Caco-2 (cell line): ENCODE measurements at regions not wholly inside any gene's neighbourhood (a gene's known extent, or its start where the extent isn't known, plus 50 kb on each side); places are given as distances from the start of the nearest gene placed in this dataset.

Source experiments
- BruUV-seq: library from RNA; stranded (reverse); fragments of 400-500 nt; replicated peaks from 2 replicates; lab custom pipeline; 2021; lab: Mats Ljungman, UMichigan
- CTCF ChIA-PET: fragments of 300-600 bp; sonication (Branson Sonifier 250); formaldehyde crosslinking; loops from one replicate; lab custom pipeline; 2022; ENCODE audit warnings: antibody characterized with exemption; lab: Charles Lee
- POLR2A ChIA-PET: fragments of 300-600 bp; sonication (Branson Sonifier 250); formaldehyde crosslinking; loops from one replicate; lab custom pipeline; 2022; ENCODE audit warnings: antibody characterized with exemption; lab: Charles Lee
- DNase-seq, 2 experiments: peaks; one replicate each; pipeline versions ENCODE4 v3.0.0 to v3.0.0-alpha.2; 2020 to 2022
- H3K27me3 ChIP-seq: replicated peaks from 2 replicates; pipeline ENCODE4 v1.6.0; 2011; ENCODE audit warnings: low read length; ENCODE audit not compliant: control insufficient read depth, insufficient read depth
- H3K36me3 ChIP-seq: 2 replicates; pipeline ENCODE4 v1.5.1; 2011; ENCODE audit warnings: low read length; ENCODE audit not compliant: control insufficient read depth, insufficient read depth
- H3K4me1 ChIP-seq: fragments of 250-450 bp; sonication (Bioruptor Pico); 2 replicates; pipeline ENCODE4 v1.5.1; 2020; ENCODE audit warnings: mild to moderate bottlenecking
- H3K4me3 ChIP-seq: 2 replicates; pipeline ENCODE4 v1.5.1; 2011; ENCODE audit warnings: low read depth, mild to moderate bottlenecking, control low read depth, low read length
- H3K9me3 ChIP-seq: fragments of 250-450 bp; sonication (Bioruptor Pico); 2 replicates; pipeline ENCODE4 v1.5.1; 2020; ENCODE audit warnings: mild to moderate bottlenecking, moderate library complexity
- H3K27ac Mint-ChIP-seq: one replicate; pipeline ENCODE4 v1.8.0; 2022; ENCODE audit warnings: mixed read lengths; ENCODE audit not compliant: unreplicated experiment
- H3K27me3 Mint-ChIP-seq: one replicate; pipeline ENCODE4 v1.8.0; 2022; ENCODE audit warnings: mixed read lengths; ENCODE audit not compliant: insufficient read depth, unreplicated experiment
- H3K36me3 Mint-ChIP-seq: one replicate; pipeline ENCODE4 v1.8.0; 2022; ENCODE audit warnings: mild to moderate bottlenecking, mixed read lengths; ENCODE audit not compliant: insufficient read depth, unreplicated experiment
- H3K4me1 Mint-ChIP-seq: one replicate; pipeline ENCODE4 v1.8.0; 2022; ENCODE audit warnings: low read depth, mixed read lengths; ENCODE audit not compliant: unreplicated experiment
- H3K4me3 Mint-ChIP-seq: one replicate; pipeline ENCODE4 v1.8.0; 2022; ENCODE audit warnings: mild to moderate bottlenecking, moderate library complexity, mixed read lengths; ENCODE audit not compliant: unreplicated experiment
- H3K9me3 Mint-ChIP-seq: one replicate; pipeline ENCODE4 v1.8.0; 2022; ENCODE audit warnings: mixed read lengths; ENCODE audit not compliant: unreplicated experiment
- intact Hi-C: fragments of 100-400 bp; cut with micrococcal nuclease; formaldehyde crosslinking; loops from one replicate; pipeline ENCODE4 v1.10.0; 2022; ENCODE audit not compliant: unreplicated experiment
- TF ChIP-seq, protein P1 (sequence below), 2 experiments: fragments of 200-600 bp in 1 of 2; IDR thresholded peaks; 1 replicate in 1 of 2; 2 replicates in 1 of 2; pipeline versions ENCODE4 v1.5.1 to v1.8.0; 2011 to 2022; ENCODE audit warnings: antibody characterized with exemption in 1 of 2, control low read depth in 1 of 2, inconsistent platforms in 1 of 2, low read depth in 1 of 2, low read length in 1 of 2, mild to moderate bottlenecking in 1 of 2, moderate library complexity in 1 of 2; ENCODE audit not compliant: insufficient read depth in 1 of 2, severe bottlenecking in 1 of 2, unreplicated experiment in 1 of 2

- no peaks in the 10 kb centered on the region for H3K9me3 ChIP-seq
- no TSS peak for BruUV-seq
- CTCF ChIA-PET, result no interaction called here
Observed at GRCh38 chr2:125925891-125926546, 729.9 kb upstream of the GYPC start.

GRCh38 chr2:125935559-125935958 is 720.4 kb upstream of the GYPC start:
- ChIA-PET CTCF (no interaction called here), POLR2A (no interaction called here)
- Mint-ChIP-seq H3K9me3 (peaks cover 6% of the 10 kb centered on the region), H3K27me3 (peaks cover 6% of the 10 kb centered on the region), H3K4me3 (no peak overlapping the region), H3K27ac (no peak overlapping the region), H3K4me1 (no peaks in the 10 kb centered on the region), H3K36me3 (no peaks in the 10 kb centered on the region)
- Histone ChIP-seq H3K4me3 (no peak overlapping the region), H3K36me3 (no peaks in the 10 kb centered on the region), H3K9me3 (peaks cover 5% of the 10 kb centered on the region; the same call in 1 of the 2 replicates), H3K27me3 (no peaks in the 10 kb centered on the region), H3K4me1 (no peaks in the 10 kb centered on the region)
- intact Hi-C loops, result no loop called here
- TF ChIP-seq, protein P1, sequence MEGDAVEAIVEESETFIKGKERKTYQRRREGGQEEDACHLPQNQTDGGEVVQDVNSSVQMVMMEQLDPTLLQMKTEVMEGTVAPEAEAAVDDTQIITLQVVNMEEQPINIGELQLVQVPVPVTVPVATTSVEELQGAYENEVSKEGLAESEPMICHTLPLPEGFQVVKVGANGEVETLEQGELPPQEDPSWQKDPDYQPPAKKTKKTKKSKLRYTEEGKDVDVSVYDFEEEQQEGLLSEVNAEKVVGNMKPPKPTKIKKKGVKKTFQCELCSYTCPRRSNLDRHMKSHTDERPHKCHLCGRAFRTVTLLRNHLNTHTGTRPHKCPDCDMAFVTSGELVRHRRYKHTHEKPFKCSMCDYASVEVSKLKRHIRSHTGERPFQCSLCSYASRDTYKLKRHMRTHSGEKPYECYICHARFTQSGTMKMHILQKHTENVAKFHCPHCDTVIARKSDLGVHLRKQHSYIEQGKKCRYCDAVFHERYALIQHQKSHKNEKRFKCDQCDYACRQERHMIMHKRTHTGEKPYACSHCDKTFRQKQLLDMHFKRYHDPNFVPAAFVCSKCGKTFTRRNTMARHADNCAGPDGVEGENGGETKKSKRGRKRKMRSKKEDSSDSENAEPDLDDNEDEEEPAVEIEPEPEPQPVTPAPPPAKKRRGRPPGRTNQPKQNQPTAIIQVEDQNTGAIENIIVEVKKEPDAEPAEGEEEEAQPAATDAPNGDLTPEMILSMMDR (IDR thresholded peaks at IDR 0.05; ENCODE audit: insufficient read depth in 1 of 2, low read depth in 1 of 2, low read length in 1 of 2, severe bottlenecking in 1 of 2, unreplicated experiment in 1 of 2), result no peak
- DNase-seq, result no peak
- no TSS peak for BruUV-seq

More at GRCh38 chr2:125925891-125926546, 729.9 kb upstream of the GYPC start:
- H3K9me3 Mint-ChIP-seq, result peaks cover 9% of the 10 kb centered on the region
- H3K4me3 Mint-ChIP-seq, result no peak overlapping the region
- TF ChIP-seq, protein P1 (IDR thresholded peaks at IDR 0.05; ENCODE audit: insufficient read depth in 1 of 2, low read depth in 1 of 2, low read length in 1 of 2, severe bottlenecking in 1 of 2, unreplicated experiment in 1 of 2), result no peak
- no peaks in the 10 kb centered on the region for H3K27me3 ChIP-seq
- H3K4me1 ChIP-seq, result no peaks in the 10 kb centered on the region
- POLR2A ChIA-PET, result no interaction called here
- no peaks in the 10 kb centered on the region for H3K4me1 Mint-ChIP-seq
- no peak overlapping the region for H3K27ac Mint-ChIP-seq
- no peak for DNase-seq
- no peaks in the 10 kb centered on the region for H3K27me3 Mint-ChIP-seq
- H3K36me3 ChIP-seq, result no peaks in the 10 kb centered on the region
- intact Hi-C loops, result no loop called here
- no peak overlapping the region for H3K4me3 ChIP-seq
- no peaks in the 10 kb centered on the region for H3K36me3 Mint-ChIP-seq

GRCh38 chr2:125942585-125943424 is 713.2 kb upstream of the GYPC start:
- Histone ChIP-seq H3K4me3 (no peak overlapping the region), H3K36me3 (no peaks in the 10 kb centered on the region), H3K27me3 (no peaks in the 10 kb centered on the region), H3K4me1 (no peaks in the 10 kb centered on the region), H3K9me3 (peaks cover 14% of the 10 kb centered on the region)
- H3K27me3 Mint-ChIP-seq, result no peaks in the 10 kb centered on the region
- peaks cover 31% of the 10 kb centered on the region for H3K9me3 Mint-ChIP-seq
- no peak overlapping the region for H3K27ac Mint-ChIP-seq
- BruUV-seq, result no TSS peak
- DNase-seq, result no peak
- H3K36me3 Mint-ChIP-seq, result no peaks in the 10 kb centered on the region
- H3K4me3 Mint-ChIP-seq, result no peak overlapping the region
- CTCF ChIA-PET, result no interaction called here
- POLR2A ChIA-PET, result no interaction called here
- TF ChIP-seq, protein P1 (IDR thresholded peaks at IDR 0.05; ENCODE audit: insufficient read depth in 1 of 2, low read depth in 1 of 2, low read length in 1 of 2, severe bottlenecking in 1 of 2, unreplicated experiment in 1 of 2), result no peak
- no peaks in the 10 kb centered on the region for H3K4me1 Mint-ChIP-seq
- intact Hi-C loops, result no loop called here
